ENCODE measurements at regions not wholly inside any gene's neighbourhood (a gene's known extent, or its start where the extent isn't known, plus 50 kb on each side); places are given as distances from the start of the nearest gene placed in this dataset.

DNA sequence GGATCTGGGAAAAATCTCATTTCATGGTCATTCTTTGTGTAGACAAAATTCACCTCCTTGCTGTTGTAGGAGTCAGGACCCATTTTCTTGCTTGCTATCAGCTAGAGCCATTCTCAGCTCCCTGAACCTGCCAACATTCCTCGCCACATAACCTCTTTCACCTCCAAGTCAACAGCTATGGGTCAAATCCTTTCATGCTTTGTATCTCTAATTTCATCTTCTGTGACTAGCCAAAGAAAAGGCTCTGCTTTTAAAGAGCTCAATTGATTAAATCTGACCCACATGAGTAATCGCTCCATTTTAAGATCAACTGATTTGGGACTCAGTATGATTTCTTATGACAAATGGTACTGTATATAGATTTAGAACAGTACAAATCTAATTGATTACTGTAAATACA lies 89.2 kb upstream of the FOXG1 start:
- H3K9me3 ChIP-seq (ENCODE audit: control insufficient read depth, insufficient read depth, low read length), result peaks cover 4% of the 10 kb centered on the region; the same call in 1 of the 2 replicates
- no peak for TF ChIP-seq RFX5 (IDR thresholded peaks at IDR 0.05; ENCODE audit: low read depth, low read length)
- TF ChIP-seq CHD1 (IDR thresholded peaks at IDR 0.05; ENCODE audit: low read depth, low read length), result no peak
- no peak for TF ChIP-seq RCOR1 (IDR thresholded peaks at IDR 0.05; ENCODE audit: insufficient replicate concordance, low read length)
- TF ChIP-seq FOS (IDR thresholded peaks at IDR 0.05; ENCODE audit: low read depth, low read length), result no peak
- TF ChIP-seq, protein P1, sequence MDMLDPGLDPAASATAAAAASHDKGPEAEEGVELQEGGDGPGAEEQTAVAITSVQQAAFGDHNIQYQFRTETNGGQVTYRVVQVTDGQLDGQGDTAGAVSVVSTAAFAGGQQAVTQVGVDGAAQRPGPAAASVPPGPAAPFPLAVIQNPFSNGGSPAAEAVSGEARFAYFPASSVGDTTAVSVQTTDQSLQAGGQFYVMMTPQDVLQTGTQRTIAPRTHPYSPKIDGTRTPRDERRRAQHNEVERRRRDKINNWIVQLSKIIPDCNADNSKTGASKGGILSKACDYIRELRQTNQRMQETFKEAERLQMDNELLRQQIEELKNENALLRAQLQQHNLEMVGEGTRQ (IDR thresholded peaks at IDR 0.05; ENCODE audit: low read depth, low read length), result no peak
- no peak for TF ChIP-seq MXI1 (IDR thresholded peaks at IDR 0.05; ENCODE audit: borderline replicate concordance, low read depth, low read length)
- no peak for TF ChIP-seq MAFK (IDR thresholded peaks at IDR 0.05; ENCODE audit: low read depth, low read length)
- no peak for TF ChIP-seq POLR2A (IDR thresholded peaks at IDR 0.05; ENCODE audit: low read depth, low read length)
- TF ChIP-seq, protein P2, sequence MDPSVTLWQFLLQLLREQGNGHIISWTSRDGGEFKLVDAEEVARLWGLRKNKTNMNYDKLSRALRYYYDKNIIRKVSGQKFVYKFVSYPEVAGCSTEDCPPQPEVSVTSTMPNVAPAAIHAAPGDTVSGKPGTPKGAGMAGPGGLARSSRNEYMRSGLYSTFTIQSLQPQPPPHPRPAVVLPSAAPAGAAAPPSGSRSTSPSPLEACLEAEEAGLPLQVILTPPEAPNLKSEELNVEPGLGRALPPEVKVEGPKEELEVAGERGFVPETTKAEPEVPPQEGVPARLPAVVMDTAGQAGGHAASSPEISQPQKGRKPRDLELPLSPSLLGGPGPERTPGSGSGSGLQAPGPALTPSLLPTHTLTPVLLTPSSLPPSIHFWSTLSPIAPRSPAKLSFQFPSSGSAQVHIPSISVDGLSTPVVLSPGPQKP (IDR thresholded peaks at IDR 0.05; ENCODE audit: borderline replicate concordance, low read depth, low read length), result no peak
- no peak for TF ChIP-seq SMC3 (IDR thresholded peaks at IDR 0.05; ENCODE audit: low read depth, low read length)
- H3K4me2 ChIP-seq (ENCODE audit: low read depth, low read length), result no peak overlapping the region
- dilution Hi-C loops (cut with HindIII; ENCODE audit: low sequenced_read_pairs, unreplicated experiment), result no loop called here
- H3K4ac ChIP-seq (ENCODE audit: low read depth, low read length), result no peak overlapping the region
- no peak overlapping the region for H3K9ac ChIP-seq (ENCODE audit: low read depth, low read length)
- H2BK120ac ChIP-seq (ENCODE audit: low read depth, low read length), result no peak overlapping the region
- no peak overlapping the region for H2BK15ac ChIP-seq (ENCODE audit: low read depth, low read length)
- no peak overlapping the region for H3K4me3 ChIP-seq (ENCODE audit: insufficient read depth, low read depth, low read length)
- H2BK20ac ChIP-seq (ENCODE audit: low read depth, low read length), result no peak overlapping the region
- no peaks in the 10 kb centered on the region for H3K79me1 ChIP-seq (ENCODE audit: low read depth in 1 of 2, low read length in 2 of 2)
- no peak overlapping the region for H3K27ac ChIP-seq (ENCODE audit: insufficient read depth, low read length)
- DNase-seq, result no peak
- no peak overlapping the region for H3K56ac ChIP-seq (ENCODE audit: extremely low read depth, insufficient read depth, low read length)
- BruUV-seq (replicated peaks), result no TSS peak
- H4K20me1 ChIP-seq (ENCODE audit: insufficient read depth, low read length), result no peaks in the 10 kb centered on the region
- H3K4me1 ChIP-seq (ENCODE audit: control insufficient read depth, insufficient read depth, low read length), result no peaks in the 10 kb centered on the region
- no peak overlapping the region for H2AFZ ChIP-seq (replicated peaks; ENCODE audit: low read length, poor library complexity)
- H3K14ac ChIP-seq (replicated peaks; ENCODE audit: low read depth, low read length), result no peak overlapping the region
- H2AK9ac ChIP-seq (replicated peaks; ENCODE audit: low read depth, low read length, poor library complexity), result no peak overlapping the region
- in situ Hi-C loops (cut with MboI; ENCODE audit: low sequenced_read_pairs), result no loop called here
- no peak overlapping the region for H2BK5ac ChIP-seq (ENCODE audit: low read depth, low read length, poor library complexity, severe bottlenecking)
- ChIA-PET POLR2A (ENCODE audit: unreplicated experiment) (no interaction called here), CTCF (no interaction called here)
- no peak for ATAC-seq (ENCODE audit: low read depth)
- intact Hi-C loops (cut with micrococcal nuclease), result no loop called here
- H3K27me3 ChIP-seq (ENCODE audit: control insufficient read depth, insufficient read depth, low read length), result no peaks in the 10 kb centered on the region
- H4K91ac ChIP-seq (ENCODE audit: insufficient read depth, low read depth, low read length), result no peak overlapping the region
- H3K23ac ChIP-seq (ENCODE audit: low read depth, low read length), result no peak overlapping the region
- H3K36me3 ChIP-seq (ENCODE audit: control insufficient read depth, insufficient read depth, low read length), result no peaks in the 10 kb centered on the region
- no peak overlapping the region for H4K5ac ChIP-seq (ENCODE audit: low read depth, low read length)
- H4K8ac ChIP-seq (ENCODE audit: low read depth in 2 of 2, low read length in 2 of 2), result no peak overlapping the region
- WGBS, 2 experiments (ENCODE audit: extremely low coverage in 2 of 2, insufficient read length in 1 of 2), result no CpG with 5 or more reads among the region's 2 CpGs
- H3K18ac ChIP-seq (ENCODE audit: low read depth, low read length), result no peak overlapping the region
- H3K9me1 ChIP-seq (ENCODE audit: insufficient read depth, low read length), result no peaks in the 10 kb centered on the region
- no peak overlapping the region for H2AK5ac ChIP-seq (ENCODE audit: low read depth, low read length)

All from IMR-90 (cell line).